ENCODE measurements at regions not wholly inside any gene's neighbourhood (a gene's known extent, or its start where the extent isn't known, plus 50 kb on each side); places are given as distances from the start of the nearest gene placed in this dataset.
"Not testable (repeated sequence)": the region's sequence is repeated elsewhere in the genome, so short reads cannot be mapped to it uniquely, and the experiment has no call there.

- intact Hi-C loops (cut with DNase I) = no loop called here
- DNase-seq (no peak), ATAC-seq (no peak)
- H3K9me3 ChIP-seq = no peaks in the 10 kb centered on the region
- no peak overlapping the region for H3K27ac ChIP-seq
- H3K27me3 ChIP-seq = no peaks in the 10 kb centered on the region
- no peak for TF ChIP-seq CTCF (IDR thresholded peaks at IDR 0.05)
- H3K4me1 ChIP-seq = no peaks in the 10 kb centered on the region
- H3K36me3 ChIP-seq = no peaks in the 10 kb centered on the region
- H3K4me3 ChIP-seq = no peak overlapping the region
Measured at GRCh38 chr1:177648731-177649265, 321.1 kb downstream of the SEC16B start.

GRCh38 chr1:177648138-177648537 lies 321.7 kb downstream of the SEC16B start:
- H3K9me3 ChIP-seq = no peaks in the 10 kb centered on the region
- DNase-seq (no peak), ATAC-seq (no peak)
- H3K36me3 ChIP-seq = no peaks in the 10 kb centered on the region
- no peak overlapping the region for H3K27ac ChIP-seq
- no peak overlapping the region for H3K4me3 ChIP-seq
- intact Hi-C loops (cut with DNase I) = no loop called here
- no peaks in the 10 kb centered on the region for H3K4me1 ChIP-seq
- TF ChIP-seq CTCF (IDR thresholded peaks at IDR 0.05) = no peak
- no peaks in the 10 kb centered on the region for H3K27me3 ChIP-seq

GRCh38 chr1:177646757-177647730 lies 322.8 kb downstream of the SEC16B start:
- intact Hi-C loops (cut with DNase I) = no loop called here

GRCh38 chr1:177645491-177646190 lies 324.2 kb downstream of the SEC16B start:
- Histone ChIP-seq H3K4me3 (no peak overlapping the region), H3K4me1 (no peaks in the 10 kb centered on the region), H3K9me3 (no peaks in the 10 kb centered on the region), H3K27me3 (no peaks in the 10 kb centered on the region), H3K27ac (no peak overlapping the region), H3K36me3 (no peaks in the 10 kb centered on the region)
- no peak for ATAC-seq
- no peak for DNase-seq
- intact Hi-C loops (cut with DNase I) = no loop called here
- TF ChIP-seq CTCF (IDR thresholded peaks at IDR 0.05) = no peak

More at GRCh38 chr1:177646757-177647730, 322.8 kb downstream of the SEC16B start:
- Histone ChIP-seq H3K27ac (no peak overlapping the region), H3K27me3 (no peaks in the 10 kb centered on the region), H3K4me1 (no peaks in the 10 kb centered on the region), H3K4me3 (no peak overlapping the region), H3K36me3 (no peaks in the 10 kb centered on the region), H3K9me3 (no peaks in the 10 kb centered on the region)
- no peak for DNase-seq
- ATAC-seq = no peak
- no peak for TF ChIP-seq CTCF (IDR thresholded peaks at IDR 0.05)

GRCh38 chr1:177640687-177641086 lies 329.2 kb downstream of the SEC16B start:
- no peaks in the 10 kb centered on the region for H3K27me3 ChIP-seq
- DNase-seq (no peak), ATAC-seq (no peak)
- H3K27ac ChIP-seq = no peak overlapping the region
- H3K9me3 ChIP-seq = no peaks in the 10 kb centered on the region
- H3K36me3 ChIP-seq = no peaks in the 10 kb centered on the region
- no peaks in the 10 kb centered on the region for H3K4me1 ChIP-seq
- H3K4me3 ChIP-seq = no peak overlapping the region
- intact Hi-C loops (cut with DNase I) = no loop called here
- TF ChIP-seq CTCF (IDR thresholded peaks at IDR 0.05) = no peak

GRCh38 chr1:177634151-177634550 lies 335.7 kb downstream of the SEC16B start:
- ATAC-seq; DNase-seq; H3K27me3 ChIP-seq; H3K36me3 ChIP-seq; intact Hi-C loops (cut with DNase I); H3K27ac ChIP-seq; H3K4me3 ChIP-seq; H3K9me3 ChIP-seq; H3K4me1 ChIP-seq: not testable (repeated sequence)
